ENCODE measurements at regions not wholly inside any gene's neighbourhood (a gene's known extent, or its start where the extent isn't known, plus 50 kb on each side); places are given as distances from the start of the nearest gene placed in this dataset.
"Not testable (repeated sequence)": the region's sequence is repeated elsewhere in the genome, so short reads cannot be mapped to it uniquely, and the experiment has no call there.

GRCh38 chr5:28961816-28962215 is 1923.4 kb upstream of the CDH9 start:
- DNase-seq (ENCODE audit: low read depth in 2 of 2), result no peak

- no peak for DNase-seq (ENCODE audit: low read depth in 2 of 2)
Observed at GRCh38 chr5:28958581-28958980, 1920.2 kb upstream of the CDH9 start.

GRCh38 chr5:28957450-28957849 is 1919.1 kb upstream of the CDH9 start:
- DNase-seq (ENCODE audit: low read depth in 2 of 2), result no peak

- no peak for DNase-seq (ENCODE audit: low read depth in 2 of 2)
Observed at GRCh38 chr5:28954074-28954473, 1915.7 kb upstream of the CDH9 start.

GRCh38 chr5:28947865-28948264 is 1909.5 kb upstream of the CDH9 start:
- DNase-seq (ENCODE audit: low read depth in 2 of 2), result no peak

- DNase-seq (ENCODE audit: low read depth in 2 of 2), result no peak
Observed at GRCh38 chr5:28945859-28946258, 1907.5 kb upstream of the CDH9 start.

- DNase-seq (ENCODE audit: low read depth in 2 of 2), result not testable (repeated sequence)
Observed at GRCh38 chr5:28929366-28929765, 1891.0 kb upstream of the CDH9 start.

GRCh38 chr5:28928327-28928790 is 1890.0 kb upstream of the CDH9 start:
- not testable (repeated sequence) for DNase-seq (ENCODE audit: low read depth in 2 of 2)

GRCh38 chr5:28927559-28928326 is 1889.4 kb upstream of the CDH9 start:
- DNase-seq (ENCODE audit: low read depth in 2 of 2), result no peak

- DNase-seq (ENCODE audit: low read depth in 2 of 2), result no peak
Observed at GRCh38 chr5:28926422-28926821, 1888.0 kb upstream of the CDH9 start.

GRCh38 chr5:28917631-28918030 is 1879.2 kb upstream of the CDH9 start:
- no peak for DNase-seq (ENCODE audit: low read depth in 2 of 2)

- no peak for DNase-seq (ENCODE audit: low read depth in 2 of 2)
Observed at GRCh38 chr5:28914297-28914696, 1875.9 kb upstream of the CDH9 start.

GRCh38 chr5:28903643-28904042 is 1865.3 kb upstream of the CDH9 start:
- no peak for DNase-seq (ENCODE audit: low read depth in 2 of 2)

GRCh38 chr5:28896949-28897348 is 1858.6 kb upstream of the CDH9 start:
- no peak for DNase-seq (ENCODE audit: low read depth in 2 of 2)

GRCh38 chr5:28880936-28881335 is 1842.5 kb upstream of the CDH9 start:
- DNase-seq (ENCODE audit: low read depth in 2 of 2), result no peak

GRCh38 chr5:28877050-28877449 is 1838.7 kb upstream of the CDH9 start:
- no peak for DNase-seq (ENCODE audit: low read depth in 2 of 2)

- no peak for DNase-seq (ENCODE audit: low read depth in 2 of 2)
Observed at GRCh38 chr5:28864006-28864405, 1825.6 kb upstream of the CDH9 start.

GRCh38 chr5:28862860-28863196 is 1824.4 kb upstream of the CDH9 start:
- DNase-seq (ENCODE audit: low read depth in 2 of 2), result no peak

- no peak for DNase-seq (ENCODE audit: low read depth in 2 of 2)
Observed at GRCh38 chr5:28862137-28862859, 1823.9 kb upstream of the CDH9 start.

GRCh38 chr5:28855626-28856025 is 1817.2 kb upstream of the CDH9 start:
- no peak for DNase-seq (ENCODE audit: low read depth in 2 of 2)

- DNase-seq (ENCODE audit: low read depth in 2 of 2), result no peak
Observed at GRCh38 chr5:28850320-28850921, 1812.0 kb upstream of the CDH9 start.

GRCh38 chr5:28831042-28831441 is 1792.7 kb upstream of the CDH9 start:
- DNase-seq (ENCODE audit: low read depth in 2 of 2), result no peak

GRCh38 chr5:28823231-28823630 is 1784.8 kb upstream of the CDH9 start:
- no peak for DNase-seq (ENCODE audit: low read depth in 2 of 2)
